Endothelial cell (in vitro differentiated cells): ENCODE measurements at regions not wholly inside any gene's neighbourhood (a gene's known extent, or its start where the extent isn't known, plus 50 kb on each side); places are given as distances from the start of the nearest gene placed in this dataset.
"Not testable (repeated sequence)": the region's sequence is repeated elsewhere in the genome, so short reads cannot be mapped to it uniquely, and the experiment has no call there.

Experiments
- DNase-seq: peaks from one replicate; pipeline ENCODE4 v3.0.0; 2021; ENCODE audit warnings: low spot score
- H3K27ac Mint-ChIP-seq: one replicate; pipeline ENCODE4 v1.8.0; 2021; ENCODE audit warnings: mixed read lengths, inconsistent platforms; ENCODE audit not compliant: unreplicated experiment
- H3K27me3 Mint-ChIP-seq: one replicate; pipeline ENCODE4 v1.8.0; 2021; ENCODE audit warnings: mild to moderate bottlenecking, moderate library complexity, mixed read lengths, inconsistent platforms; ENCODE audit not compliant: unreplicated experiment
- H3K36me3 Mint-ChIP-seq: one replicate; pipeline ENCODE4 v1.8.0; 2021; ENCODE audit warnings: mild to moderate bottlenecking, low read depth, mixed read lengths, inconsistent platforms; ENCODE audit not compliant: unreplicated experiment
- H3K4me1 Mint-ChIP-seq: one replicate; pipeline ENCODE4 v1.8.0; 2021; ENCODE audit warnings: mild to moderate bottlenecking, mixed read lengths, inconsistent platforms; ENCODE audit not compliant: unreplicated experiment
- H3K4me3 Mint-ChIP-seq: one replicate; pipeline ENCODE4 v1.8.0; 2021; ENCODE audit warnings: mild to moderate bottlenecking, mixed read lengths, inconsistent platforms; ENCODE audit not compliant: unreplicated experiment
- H3K9me3 Mint-ChIP-seq: one replicate; pipeline ENCODE4 v1.8.0; 2021; ENCODE audit warnings: mixed read lengths, inconsistent platforms; ENCODE audit not compliant: unreplicated experiment
- TF ChIP-seq, protein P1 (sequence below): fragments of 200-600 bp; sonication (generic); IDR thresholded peaks from one replicate; pipeline ENCODE4 v1.5.0; 2021; ENCODE audit warnings: antibody characterized with exemption; ENCODE audit not compliant: unreplicated experiment

DNA sequence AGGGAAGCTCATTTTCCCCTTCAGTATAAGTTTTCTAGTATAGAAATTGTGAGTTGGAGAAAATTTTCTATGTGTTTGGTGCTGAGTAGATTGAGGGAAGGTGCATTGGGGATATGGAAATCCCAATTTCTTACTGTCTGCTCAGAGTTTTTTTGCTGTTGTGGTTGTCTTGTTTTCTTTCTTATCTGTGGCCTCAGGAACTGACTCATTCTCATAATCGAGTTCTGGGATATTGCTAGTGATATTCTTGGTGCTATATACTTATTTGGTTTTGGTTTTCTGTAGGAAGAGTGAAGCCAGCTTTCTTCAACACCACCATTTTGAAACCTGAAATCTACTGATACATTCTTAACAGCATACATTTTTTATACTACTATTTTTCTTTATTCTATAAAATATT, 869.2 kb downstream of the DIPK2A start:
- H3K4me1 Mint-ChIP-seq = no peaks in the 10 kb centered on the region
- TF ChIP-seq, protein P1, sequence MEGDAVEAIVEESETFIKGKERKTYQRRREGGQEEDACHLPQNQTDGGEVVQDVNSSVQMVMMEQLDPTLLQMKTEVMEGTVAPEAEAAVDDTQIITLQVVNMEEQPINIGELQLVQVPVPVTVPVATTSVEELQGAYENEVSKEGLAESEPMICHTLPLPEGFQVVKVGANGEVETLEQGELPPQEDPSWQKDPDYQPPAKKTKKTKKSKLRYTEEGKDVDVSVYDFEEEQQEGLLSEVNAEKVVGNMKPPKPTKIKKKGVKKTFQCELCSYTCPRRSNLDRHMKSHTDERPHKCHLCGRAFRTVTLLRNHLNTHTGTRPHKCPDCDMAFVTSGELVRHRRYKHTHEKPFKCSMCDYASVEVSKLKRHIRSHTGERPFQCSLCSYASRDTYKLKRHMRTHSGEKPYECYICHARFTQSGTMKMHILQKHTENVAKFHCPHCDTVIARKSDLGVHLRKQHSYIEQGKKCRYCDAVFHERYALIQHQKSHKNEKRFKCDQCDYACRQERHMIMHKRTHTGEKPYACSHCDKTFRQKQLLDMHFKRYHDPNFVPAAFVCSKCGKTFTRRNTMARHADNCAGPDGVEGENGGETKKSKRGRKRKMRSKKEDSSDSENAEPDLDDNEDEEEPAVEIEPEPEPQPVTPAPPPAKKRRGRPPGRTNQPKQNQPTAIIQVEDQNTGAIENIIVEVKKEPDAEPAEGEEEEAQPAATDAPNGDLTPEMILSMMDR = no peak

DNA sequence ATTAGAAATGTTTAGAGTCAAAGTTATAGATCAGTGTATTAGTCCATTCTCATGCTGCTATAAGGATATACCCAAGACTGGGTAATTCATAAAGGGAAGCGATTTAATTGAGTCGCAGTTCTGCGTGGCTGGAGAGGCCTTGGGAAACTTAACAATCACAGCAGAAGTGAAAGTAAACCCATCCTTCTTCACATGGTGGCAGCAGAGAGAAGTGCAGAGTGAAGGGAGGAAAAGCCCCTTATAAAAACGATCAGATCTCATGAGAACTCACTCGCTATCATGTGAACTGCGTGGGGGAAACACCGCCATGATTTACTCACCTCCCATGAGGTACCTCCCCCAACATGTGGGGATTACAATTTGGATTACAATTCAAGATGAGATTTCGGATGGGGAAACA, 871.5 kb downstream of the DIPK2A start:
- Mint-ChIP-seq H3K4me3 (no peak overlapping the region), H3K36me3 (no peaks in the 10 kb centered on the region), H3K27me3 (no peaks in the 10 kb centered on the region), H3K27ac (no peak overlapping the region), H3K9me3 (peaks cover 10% of the 10 kb centered on the region), H3K4me1 (no peaks in the 10 kb centered on the region)
- no peak for DNase-seq
- TF ChIP-seq, protein P1 = no peak

More for the DNA sequence above, 869.2 kb downstream of the DIPK2A start:
- no peak overlapping the region for H3K4me3 Mint-ChIP-seq
- DNase-seq = no peak
- no peak overlapping the region for H3K27ac Mint-ChIP-seq
- no peaks in the 10 kb centered on the region for H3K36me3 Mint-ChIP-seq
- no peaks in the 10 kb centered on the region for H3K27me3 Mint-ChIP-seq
- H3K9me3 Mint-ChIP-seq = peaks cover 10% of the 10 kb centered on the region

- Mint-ChIP-seq H3K9me3 (no peaks in the 10 kb centered on the region), H3K36me3 (no peaks in the 10 kb centered on the region), H3K4me3 (no peak overlapping the region), H3K27me3 (no peaks in the 10 kb centered on the region), H3K4me1 (no peaks in the 10 kb centered on the region), H3K27ac (no peak overlapping the region)
- TF ChIP-seq, protein P1 = no peak
- no peak for DNase-seq
These were observed 881.4 kb downstream of the DIPK2A start for GRCh38 chr3:144852999-144853398.

- H3K27ac Mint-ChIP-seq, H3K36me3 Mint-ChIP-seq, DNase-seq, H3K4me1 Mint-ChIP-seq, H3K9me3 Mint-ChIP-seq, H3K27me3 Mint-ChIP-seq, H3K4me3 Mint-ChIP-seq: not testable (repeated sequence)
These were observed 882.4 kb downstream of the DIPK2A start for GRCh38 chr3:144854020-144854419.

- TF ChIP-seq, protein P1 = no peak
- H3K4me1 Mint-ChIP-seq = no peaks in the 10 kb centered on the region
These were observed 887.5 kb downstream of the DIPK2A start for GRCh38 chr3:144859161-144859560.

DNA sequence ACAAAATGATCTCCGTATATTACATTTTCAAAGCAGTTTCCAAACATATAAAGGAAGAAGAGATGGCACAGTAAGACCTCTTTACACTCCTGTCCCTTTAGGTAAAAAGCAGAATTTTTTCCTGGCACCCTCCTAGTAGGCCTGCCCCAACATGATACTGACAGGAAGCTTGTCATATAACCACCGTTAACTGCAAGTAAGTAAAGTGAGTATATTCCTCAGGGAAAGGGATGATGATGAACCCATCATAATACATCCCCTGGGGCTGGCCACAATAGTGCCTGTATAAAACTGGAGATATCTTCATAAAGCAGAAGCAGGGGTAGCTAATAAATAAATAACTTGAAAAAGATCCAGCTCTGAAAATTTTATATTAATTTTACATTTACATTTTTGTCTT, 893.0 kb downstream of the DIPK2A start:
- no peak for DNase-seq
- TF ChIP-seq, protein P1 = no peak
- no peaks in the 10 kb centered on the region for H3K4me1 Mint-ChIP-seq
- no peaks in the 10 kb centered on the region for H3K9me3 Mint-ChIP-seq
- no peak overlapping the region for H3K27ac Mint-ChIP-seq
- no peaks in the 10 kb centered on the region for H3K27me3 Mint-ChIP-seq
- H3K4me3 Mint-ChIP-seq = no peak overlapping the region
- no peaks in the 10 kb centered on the region for H3K36me3 Mint-ChIP-seq

More at GRCh38 chr3:144859161-144859560, 887.5 kb downstream of the DIPK2A start:
- Mint-ChIP-seq H3K27ac (no peak overlapping the region), H3K27me3 (no peaks in the 10 kb centered on the region), H3K36me3 (no peaks in the 10 kb centered on the region), H3K4me3 (no peak overlapping the region), H3K9me3 (no peaks in the 10 kb centered on the region)
- no peak for DNase-seq
